Endothelial cell of umbilical vein (primary cell): ENCODE measurements at regions not wholly inside any gene's neighbourhood (a gene's known extent, or its start where the extent isn't known, plus 50 kb on each side); places are given as distances from the start of the nearest gene placed in this dataset.

Experiments used
- EZH2 ChIP-seq: IDR thresholded peaks from 2 replicates; pipeline ENCODE4 v1.6.1; 2012; ENCODE audit warnings: borderline replicate concordance, low read depth, mild to moderate bottlenecking, moderate library complexity, low read length, inconsistent platforms; ENCODE audit not compliant: severe bottlenecking
- GATA2 ChIP-seq: IDR thresholded peaks from 2 replicates; pipeline ENCODE4 v1.7.0; 2011; ENCODE audit warnings: low read depth, mild to moderate bottlenecking, moderate library complexity, mixed read lengths, low read length; ENCODE audit not compliant: insufficient read length, insufficient read depth
- MAX ChIP-seq: IDR thresholded peaks from 2 replicates; pipeline ENCODE4 v1.6.1; 2011; ENCODE audit not compliant: insufficient read depth, insufficient read length
- MYC ChIP-seq: IDR thresholded peaks from one replicate; pipeline ENCODE4 v1.6.1; 2011; ENCODE audit warnings: mild to moderate bottlenecking, low read depth, low read length
- POLR2A ChIP-seq: IDR thresholded peaks from 2 replicates; pipeline ENCODE4 v1.6.1; 2012; ENCODE audit warnings: low read depth, mild to moderate bottlenecking, control low read depth, low read length
- POLR2AphosphoS5 ChIP-seq: IDR thresholded peaks from 2 replicates; pipeline ENCODE4 v1.6.1; 2012; ENCODE audit warnings: low read depth, mild to moderate bottlenecking, control low read depth, low read length, moderate library complexity; ENCODE audit not compliant: insufficient read depth
- TF ChIP-seq, protein P1 (sequence below), 2 donors: IDR thresholded peaks; 1 replicate in 1 of 2; 2 replicates in 1 of 2; pipeline ENCODE4 v1.5.1; 2011; ENCODE audit warnings: low read length in 2 of 2, mild to moderate bottlenecking in 2 of 2, moderate library complexity in 2 of 2, control low read depth in 1 of 2, inconsistent platforms in 1 of 2, low read depth in 1 of 2; ENCODE audit not compliant: insufficient read depth in 1 of 2; ENCODE audit errors: extremely low read depth in 1 of 2

GRCh38 chr15:24899367-24899766 lies 55.4 kb upstream of the SNRPN start:
- TF ChIP-seq, protein P1, sequence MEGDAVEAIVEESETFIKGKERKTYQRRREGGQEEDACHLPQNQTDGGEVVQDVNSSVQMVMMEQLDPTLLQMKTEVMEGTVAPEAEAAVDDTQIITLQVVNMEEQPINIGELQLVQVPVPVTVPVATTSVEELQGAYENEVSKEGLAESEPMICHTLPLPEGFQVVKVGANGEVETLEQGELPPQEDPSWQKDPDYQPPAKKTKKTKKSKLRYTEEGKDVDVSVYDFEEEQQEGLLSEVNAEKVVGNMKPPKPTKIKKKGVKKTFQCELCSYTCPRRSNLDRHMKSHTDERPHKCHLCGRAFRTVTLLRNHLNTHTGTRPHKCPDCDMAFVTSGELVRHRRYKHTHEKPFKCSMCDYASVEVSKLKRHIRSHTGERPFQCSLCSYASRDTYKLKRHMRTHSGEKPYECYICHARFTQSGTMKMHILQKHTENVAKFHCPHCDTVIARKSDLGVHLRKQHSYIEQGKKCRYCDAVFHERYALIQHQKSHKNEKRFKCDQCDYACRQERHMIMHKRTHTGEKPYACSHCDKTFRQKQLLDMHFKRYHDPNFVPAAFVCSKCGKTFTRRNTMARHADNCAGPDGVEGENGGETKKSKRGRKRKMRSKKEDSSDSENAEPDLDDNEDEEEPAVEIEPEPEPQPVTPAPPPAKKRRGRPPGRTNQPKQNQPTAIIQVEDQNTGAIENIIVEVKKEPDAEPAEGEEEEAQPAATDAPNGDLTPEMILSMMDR (IDR thresholded peaks at IDR 0.05; ENCODE audit: extremely low read depth in 1 of 2, insufficient read depth in 1 of 2, low read depth in 1 of 2, low read length in 2 of 2) = no peak
- TF ChIP-seq EZH2 (no peak), POLR2A (no peak), POLR2AphosphoS5 (no peak), MAX (no peak), GATA2 (no peak), MYC (no peak)
